K562 (cell line): ENCODE measurements at regions not wholly inside any gene's neighbourhood (a gene's known extent, or its start where the extent isn't known, plus 50 kb on each side); places are given as distances from the start of the nearest gene placed in this dataset.

Source experiments
- CBFB ChIP-seq: sonication (generic); formaldehyde crosslinking; IDR thresholded peaks from 2 replicates; pipeline ENCODE4 v1.4.0; 2020; ENCODE audit warnings: mild to moderate bottlenecking, missing genetic modification reagents
- MAFF ChIP-seq: IDR thresholded peaks from 2 replicates; pipeline ENCODE4 v1.6.1; 2012; ENCODE audit warnings: low read length, improper control_type of control experiment
- TCF7 ChIP-seq: sonication (generic); IDR thresholded peaks from 2 replicates; pipeline ENCODE4 v1.6.1; 2016; ENCODE audit warnings: antibody characterized with exemption, borderline replicate concordance
- ZFP36 ChIP-seq: fragments of 150-350 bp; IDR thresholded peaks from 2 replicates; pipeline ENCODE4 v1.6.1; 2018; ENCODE audit warnings: low read length, low read depth; ENCODE audit not compliant: partially characterized antibody

DNA sequence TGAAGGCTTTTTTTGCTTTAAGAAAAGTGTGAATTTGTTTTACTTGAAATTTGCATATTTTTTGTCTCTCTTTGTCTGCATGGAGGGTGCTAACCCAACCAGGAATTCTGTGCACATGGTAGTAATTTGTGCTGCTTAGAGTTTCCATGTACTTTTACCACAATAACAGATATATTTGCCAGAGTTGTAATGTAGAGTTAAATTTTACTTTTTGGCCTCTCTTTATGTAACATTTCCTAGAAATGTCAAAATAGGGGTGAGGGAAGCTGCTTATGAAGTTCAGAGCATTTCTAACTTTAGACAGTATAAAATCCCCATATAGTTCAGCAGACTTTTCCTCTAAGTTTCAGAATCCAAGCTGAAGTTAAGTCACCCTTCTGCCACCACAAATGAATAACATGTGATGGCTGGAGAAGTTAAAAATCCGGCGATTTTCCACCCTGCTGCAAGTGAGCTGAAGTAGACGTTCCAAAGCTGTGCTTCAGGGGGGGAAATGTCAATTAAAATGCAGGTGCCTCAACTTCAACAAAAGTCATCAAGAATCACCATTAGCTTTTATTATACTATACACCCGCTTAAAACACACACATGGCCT, 385.7 kb upstream of the NR2F2 start:
- no peak for TF ChIP-seq TCF7
- no peak for TF ChIP-seq ZFP36
- no peak for TF ChIP-seq MAFF
- no peak for TF ChIP-seq CBFB (CRISPR knock-in tag)
